Esophagus mucosa (tissue), 1 donor: ENCODE measurements at regions not wholly inside any gene's neighbourhood (a gene's known extent, or its start where the extent isn't known, plus 50 kb on each side); places are given as distances from the start of the nearest gene placed in this dataset.
"Not testable (repeated sequence)": the region's sequence is repeated elsewhere in the genome, so short reads cannot be mapped to it uniquely, and the experiment has no call there.

Experiments used
- ATAC-seq: fragments of 200-7000 bp; cut with Tn5 transposase; one replicate; pipeline ENCODE4 v1.9.1; 2020
- donor health status: DM: yes; HTN: yes; CAD: no.

- no peak for ATAC-seq
Observed at GRCh38 chr14:34299360-34299759, 162.7 kb downstream of the SPTSSA start.

GRCh38 chr14:34297786-34298520 lies 164.1 kb downstream of the SPTSSA start:
- peak; percentile 98 for ATAC-seq

- ATAC-seq = no peak
Observed at GRCh38 chr14:34283590-34283989, 178.4 kb downstream of the SPTSSA start.

GRCh38 chr14:34277191-34277590 lies 184.8 kb downstream of the SPTSSA start:
- ATAC-seq = no peak

- ATAC-seq = no peak
Observed at GRCh38 chr14:34275530-34275929, 186.5 kb downstream of the SPTSSA start.

- ATAC-seq = no peak
Observed at GRCh38 chr14:34275078-34275477, 187.0 kb downstream of the SPTSSA start.

GRCh38 chr14:34273716-34274115 lies 188.3 kb downstream of the SPTSSA start:
- not testable (repeated sequence) for ATAC-seq

GRCh38 chr14:34270361-34270760 lies 191.7 kb downstream of the SPTSSA start:
- ATAC-seq = no peak

- no peak for ATAC-seq
Observed at GRCh38 chr14:34266344-34266743, 195.7 kb downstream of the SPTSSA start.

- ATAC-seq = no peak
Observed at GRCh38 chr14:34262127-34262910, 199.7 kb downstream of the SPTSSA start.

GRCh38 chr14:34259996-34260395 lies 202.0 kb downstream of the SPTSSA start:
- no peak for ATAC-seq

- ATAC-seq = peak; percentile 38
Observed at GRCh38 chr14:34258318-34258717, 203.7 kb downstream of the SPTSSA start.

GRCh38 chr14:34257505-34257904 lies 204.5 kb downstream of the SPTSSA start:
- no peak for ATAC-seq

GRCh38 chr14:34256223-34256622 lies 205.8 kb downstream of the SPTSSA start:
- peak; percentile 65 for ATAC-seq

- no peak for ATAC-seq
Observed at GRCh38 chr14:34254571-34254970, 207.5 kb downstream of the SPTSSA start.

GRCh38 chr14:34254031-34254430 lies 208.0 kb downstream of the SPTSSA start:
- ATAC-seq = no peak

- ATAC-seq = peak; percentile 39
Observed at GRCh38 chr14:34252227-34252626, 209.8 kb downstream of the SPTSSA start.

- ATAC-seq = peak; percentile 23
Observed at GRCh38 chr14:34251662-34252061, 210.4 kb downstream of the SPTSSA start.

- ATAC-seq = no peak
Observed at GRCh38 chr14:34250959-34251358, 211.1 kb downstream of the SPTSSA start.

- ATAC-seq = no peak
Observed at GRCh38 chr14:34247605-34248004, 214.4 kb downstream of the SPTSSA start.

- no peak for ATAC-seq
Observed at GRCh38 chr14:34246206-34246605, 215.8 kb downstream of the SPTSSA start.

GRCh38 chr14:34243401-34243800 lies 218.6 kb downstream of the SPTSSA start:
- ATAC-seq = no peak

- ATAC-seq = no peak
Observed at GRCh38 chr14:34243001-34243400, 219.0 kb downstream of the SPTSSA start.

- no peak for ATAC-seq
Observed at GRCh38 chr14:34241185-34241711, 220.8 kb downstream of the SPTSSA start.
